ENCODE measurements at regions not wholly inside any gene's neighbourhood (a gene's known extent, or its start where the extent isn't known, plus 50 kb on each side); places are given as distances from the start of the nearest gene placed in this dataset.

DNA sequence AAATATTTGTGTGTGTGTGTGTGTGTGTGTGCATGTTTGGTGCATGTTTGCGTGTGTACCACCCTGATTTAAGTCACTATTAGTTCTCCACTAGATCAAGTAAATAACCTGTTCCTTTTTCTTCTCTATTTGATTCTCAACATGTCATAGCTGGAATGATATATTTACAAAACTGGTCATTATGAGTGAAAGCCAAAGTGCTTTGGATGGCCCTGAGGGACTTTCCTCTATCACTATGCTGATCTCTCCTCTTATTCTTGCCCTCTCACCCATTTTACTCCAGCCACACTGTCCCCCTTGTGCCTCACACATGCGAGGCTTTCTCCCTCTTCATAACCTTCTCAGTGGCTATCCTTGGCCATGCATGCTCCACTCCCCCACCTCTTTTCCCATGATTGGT, 144.6 kb upstream of the NMUR2 start:
- Histone ChIP-seq H3K27ac (ENCODE audit: extremely low read length, insufficient read depth, low read length) (no peak overlapping the region), H3K27me3 (ENCODE audit: control insufficient read depth in 1 of 2, insufficient read depth in 2 of 2, low read length in 2 of 2) (no peaks in the 10 kb centered on the region), H3K4me3 (replicated peaks in 1 of 3; ENCODE audit: insufficient read depth in 1 of 3, low read depth in 2 of 3, low read length in 3 of 3) (no peak overlapping the region), H4K20me1 (ENCODE audit: insufficient read depth, low read length) (no peaks in the 10 kb centered on the region), H3K36me3 (replicated peaks in 1 of 2; ENCODE audit: control insufficient read depth in 1 of 2, insufficient read depth in 2 of 2, low read length in 2 of 2) (no peaks in the 10 kb centered on the region), H3K9me3 (ENCODE audit: low read length) (no peaks in the 10 kb centered on the region), H3K4me2 (ENCODE audit: low read depth, low read length) (no peak overlapping the region), H3K4me1 (ENCODE audit: insufficient read depth, low read length) (no peaks in the 10 kb centered on the region), H3K9ac (ENCODE audit: insufficient read depth, low read depth, low read length) (no peak overlapping the region), H3K79me2 (ENCODE audit: insufficient read depth, low read length) (no peaks in the 10 kb centered on the region), H2AFZ (ENCODE audit: low read length) (no peak overlapping the region)
- in situ Hi-C loops (cut with HindIII; ENCODE audit: extremely low pct_ligation_motif_present, low pct_unique_long_range_greater_than_20kb) (loop anchor here (25.0 kb wide), 2 partner anchors 588 to 1613 kb away; no protein-coding TSS in a partner anchor), intact Hi-C loops (cut with micrococcal nuclease; ENCODE audit: unreplicated experiment) (no loop called here)
- TF ChIP-seq MED8 (CRISPR knock-in tag; IDR thresholded peaks at IDR 0.05; ENCODE audit: insufficient replicate concordance) (no peak), ZNF570 (CRISPR knock-in tag; IDR thresholded peaks at IDR 0.05; ENCODE audit: borderline replicate concordance) (no peak), TCF7L2 (IDR thresholded peaks at IDR 0.05; ENCODE audit: low read depth, low read length) (no peak), MTA1 (CRISPR knock-in tag; IDR thresholded peaks at IDR 0.05; ENCODE audit: borderline replicate concordance) (no peak), ZNF556 (CRISPR knock-in tag; IDR thresholded peaks at IDR 0.05; ENCODE audit: borderline replicate concordance) (no peak), ZNF816 (CRISPR knock-in tag; IDR thresholded peaks at IDR 0.05; ENCODE audit: borderline replicate concordance) (no peak), ZNF629 (CRISPR knock-in tag; conservative IDR thresholded peaks at IDR 0.05) (no peak), SPEN (CRISPR knock-in tag; IDR thresholded peaks at IDR 0.05; ENCODE audit: low read depth) (no peak), HOXA5 (CRISPR knock-in tag; IDR thresholded peaks at IDR 0.05) (no peak), RNF2 (conservative IDR thresholded peaks at IDR 0.05; ENCODE audit: low read depth) (no peak), MXD4 (CRISPR knock-in tag; IDR thresholded peaks at IDR 0.05) (no peak), ZNF766 (CRISPR knock-in tag; IDR thresholded peaks at IDR 0.05; ENCODE audit: borderline replicate concordance) (no peak)
- TF ChIP-seq, protein P1, sequence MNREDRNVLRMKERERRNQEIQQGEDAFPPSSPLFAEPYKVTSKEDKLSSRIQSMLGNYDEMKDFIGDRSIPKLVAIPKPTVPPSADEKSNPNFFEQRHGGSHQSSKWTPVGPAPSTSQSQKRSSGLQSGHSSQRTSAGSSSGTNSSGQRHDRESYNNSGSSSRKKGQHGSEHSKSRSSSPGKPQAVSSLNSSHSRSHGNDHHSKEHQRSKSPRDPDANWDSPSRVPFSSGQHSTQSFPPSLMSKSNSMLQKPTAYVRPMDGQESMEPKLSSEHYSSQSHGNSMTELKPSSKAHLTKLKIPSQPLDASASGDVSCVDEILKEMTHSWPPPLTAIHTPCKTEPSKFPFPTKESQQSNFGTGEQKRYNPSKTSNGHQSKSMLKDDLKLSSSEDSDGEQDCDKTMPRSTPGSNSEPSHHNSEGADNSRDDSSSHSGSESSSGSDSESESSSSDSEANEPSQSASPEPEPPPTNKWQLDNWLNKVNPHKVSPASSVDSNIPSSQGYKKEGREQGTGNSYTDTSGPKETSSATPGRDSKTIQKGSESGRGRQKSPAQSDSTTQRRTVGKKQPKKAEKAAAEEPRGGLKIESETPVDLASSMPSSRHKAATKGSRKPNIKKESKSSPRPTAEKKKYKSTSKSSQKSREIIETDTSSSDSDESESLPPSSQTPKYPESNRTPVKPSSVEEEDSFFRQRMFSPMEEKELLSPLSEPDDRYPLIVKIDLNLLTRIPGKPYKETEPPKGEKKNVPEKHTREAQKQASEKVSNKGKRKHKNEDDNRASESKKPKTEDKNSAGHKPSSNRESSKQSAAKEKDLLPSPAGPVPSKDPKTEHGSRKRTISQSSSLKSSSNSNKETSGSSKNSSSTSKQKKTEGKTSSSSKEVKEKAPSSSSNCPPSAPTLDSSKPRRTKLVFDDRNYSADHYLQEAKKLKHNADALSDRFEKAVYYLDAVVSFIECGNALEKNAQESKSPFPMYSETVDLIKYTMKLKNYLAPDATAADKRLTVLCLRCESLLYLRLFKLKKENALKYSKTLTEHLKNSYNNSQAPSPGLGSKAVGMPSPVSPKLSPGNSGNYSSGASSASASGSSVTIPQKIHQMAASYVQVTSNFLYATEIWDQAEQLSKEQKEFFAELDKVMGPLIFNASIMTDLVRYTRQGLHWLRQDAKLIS (CRISPR knock-in tag; IDR thresholded peaks at IDR 0.05), result no peak
- TF ChIP-seq, protein P2, sequence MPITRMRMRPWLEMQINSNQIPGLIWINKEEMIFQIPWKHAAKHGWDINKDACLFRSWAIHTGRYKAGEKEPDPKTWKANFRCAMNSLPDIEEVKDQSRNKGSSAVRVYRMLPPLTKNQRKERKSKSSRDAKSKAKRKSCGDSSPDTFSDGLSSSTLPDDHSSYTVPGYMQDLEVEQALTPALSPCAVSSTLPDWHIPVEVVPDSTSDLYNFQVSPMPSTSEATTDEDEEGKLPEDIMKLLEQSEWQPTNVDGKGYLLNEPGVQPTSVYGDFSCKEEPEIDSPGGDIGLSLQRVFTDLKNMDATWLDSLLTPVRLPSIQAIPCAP (CRISPR knock-in tag; IDR thresholded peaks at IDR 0.05; ENCODE audit: low read depth), result no peak
- TF ChIP-seq, protein P3, sequence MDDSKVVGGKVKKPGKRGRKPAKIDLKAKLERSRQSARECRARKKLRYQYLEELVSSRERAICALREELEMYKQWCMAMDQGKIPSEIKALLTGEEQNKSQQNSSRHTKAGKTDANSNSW (CRISPR knock-in tag; IDR thresholded peaks at IDR 0.05; ENCODE audit: borderline replicate concordance), result no peak
- CTCF ChIA-PET (ENCODE audit: low intra/inter-chr PET ratio, low total read pairs), result no interaction called here
- POLR2A ChIA-PET, result no interaction called here
- BruUV-seq (replicated peaks), result no TSS peak
- FAIRE-seq (no peak), DNase-seq (ENCODE audit: low spot score) (no peak), ATAC-seq (no peak)
- 0% methylated on average over 2 of the region's 2 CpGs for WGBS (ENCODE audit: low lambda C conversion rate)
